Hematopoietic multipotent progenitor cell treated with erythropoietin and hydrocortisone succinate and interleukin-3 and kit ligand, for 6 days (in vitro differentiated cells): ENCODE measurements at regions not wholly inside any gene's neighbourhood (a gene's known extent, or its start where the extent isn't known, plus 50 kb on each side); places are given as distances from the start of the nearest gene placed in this dataset.
A peak's percentile ranks its signal among the peaks of the same experiment; 100 is the strongest.
"Not testable (repeated sequence)": the region's sequence is repeated elsewhere in the genome, so short reads cannot be mapped to it uniquely, and the experiment has no call there.

Source experiments
- DNase-seq: peaks from one replicate; pipeline ENCODE4 v3.0.0-alpha.2; 2015

GRCh38 chr14:105896206-105896605, 369.8 kb downstream of the TMEM121 start:
- DNase-seq, result not testable (repeated sequence)

- DNase-seq, result peak; percentile 78
Observed at GRCh38 chr14:105896961-105897724, 370.8 kb downstream of the TMEM121 start.

GRCh38 chr14:105897725-105898113, 371.3 kb downstream of the TMEM121 start:
- DNase-seq, result no peak

GRCh38 chr14:105898482-105899010, 372.2 kb downstream of the TMEM121 start:
- DNase-seq, result no peak

- DNase-seq, result peak; percentile 74
Observed at GRCh38 chr14:105899071-105899641, 372.8 kb downstream of the TMEM121 start.

GRCh38 chr14:105899657-105900397, 373.4 kb downstream of the TMEM121 start:
- peak; percentile 32 for DNase-seq

GRCh38 chr14:105900398-105901160, 374.2 kb downstream of the TMEM121 start:
- no peak for DNase-seq

- DNase-seq, result no peak
Observed at GRCh38 chr14:105901226-105901625, 374.8 kb downstream of the TMEM121 start.

GRCh38 chr14:105902131-105902898, 375.9 kb downstream of the TMEM121 start:
- no peak for DNase-seq

GRCh38 chr14:105902899-105903165, 376.4 kb downstream of the TMEM121 start:
- not testable (repeated sequence) for DNase-seq

GRCh38 chr14:105903971-105904370, 377.6 kb downstream of the TMEM121 start:
- DNase-seq, result no peak

GRCh38 chr14:105904379-105904778, 378.0 kb downstream of the TMEM121 start:
- no peak for DNase-seq

GRCh38 chr14:105905456-105905855, 379.1 kb downstream of the TMEM121 start:
- DNase-seq, result no peak

GRCh38 chr14:105907276-105907675, 380.9 kb downstream of the TMEM121 start:
- DNase-seq, result no peak

GRCh38 chr14:105908006-105908405, 381.6 kb downstream of the TMEM121 start:
- DNase-seq, result no peak

GRCh38 chr14:105908481-105908911, 382.1 kb downstream of the TMEM121 start:
- DNase-seq, result peak; percentile 96

GRCh38 chr14:105909046-105909827, 382.9 kb downstream of the TMEM121 start:
- DNase-seq, result no peak

- DNase-seq, result peak; percentile 57
Observed at GRCh38 chr14:105909828-105910120, 383.4 kb downstream of the TMEM121 start.

- no peak for DNase-seq
Observed at GRCh38 chr14:105910426-105910825, 384.0 kb downstream of the TMEM121 start.

- no peak for DNase-seq
Observed at GRCh38 chr14:105911006-105911847, 384.8 kb downstream of the TMEM121 start.

- not testable (repeated sequence) for DNase-seq
Observed at GRCh38 chr14:105911848-105912292, 385.5 kb downstream of the TMEM121 start.
